ENCODE measurements at regions not wholly inside any gene's neighbourhood (a gene's known extent, or its start where the extent isn't known, plus 50 kb on each side); places are given as distances from the start of the nearest gene placed in this dataset.

- TF ChIP-seq, protein P1, sequence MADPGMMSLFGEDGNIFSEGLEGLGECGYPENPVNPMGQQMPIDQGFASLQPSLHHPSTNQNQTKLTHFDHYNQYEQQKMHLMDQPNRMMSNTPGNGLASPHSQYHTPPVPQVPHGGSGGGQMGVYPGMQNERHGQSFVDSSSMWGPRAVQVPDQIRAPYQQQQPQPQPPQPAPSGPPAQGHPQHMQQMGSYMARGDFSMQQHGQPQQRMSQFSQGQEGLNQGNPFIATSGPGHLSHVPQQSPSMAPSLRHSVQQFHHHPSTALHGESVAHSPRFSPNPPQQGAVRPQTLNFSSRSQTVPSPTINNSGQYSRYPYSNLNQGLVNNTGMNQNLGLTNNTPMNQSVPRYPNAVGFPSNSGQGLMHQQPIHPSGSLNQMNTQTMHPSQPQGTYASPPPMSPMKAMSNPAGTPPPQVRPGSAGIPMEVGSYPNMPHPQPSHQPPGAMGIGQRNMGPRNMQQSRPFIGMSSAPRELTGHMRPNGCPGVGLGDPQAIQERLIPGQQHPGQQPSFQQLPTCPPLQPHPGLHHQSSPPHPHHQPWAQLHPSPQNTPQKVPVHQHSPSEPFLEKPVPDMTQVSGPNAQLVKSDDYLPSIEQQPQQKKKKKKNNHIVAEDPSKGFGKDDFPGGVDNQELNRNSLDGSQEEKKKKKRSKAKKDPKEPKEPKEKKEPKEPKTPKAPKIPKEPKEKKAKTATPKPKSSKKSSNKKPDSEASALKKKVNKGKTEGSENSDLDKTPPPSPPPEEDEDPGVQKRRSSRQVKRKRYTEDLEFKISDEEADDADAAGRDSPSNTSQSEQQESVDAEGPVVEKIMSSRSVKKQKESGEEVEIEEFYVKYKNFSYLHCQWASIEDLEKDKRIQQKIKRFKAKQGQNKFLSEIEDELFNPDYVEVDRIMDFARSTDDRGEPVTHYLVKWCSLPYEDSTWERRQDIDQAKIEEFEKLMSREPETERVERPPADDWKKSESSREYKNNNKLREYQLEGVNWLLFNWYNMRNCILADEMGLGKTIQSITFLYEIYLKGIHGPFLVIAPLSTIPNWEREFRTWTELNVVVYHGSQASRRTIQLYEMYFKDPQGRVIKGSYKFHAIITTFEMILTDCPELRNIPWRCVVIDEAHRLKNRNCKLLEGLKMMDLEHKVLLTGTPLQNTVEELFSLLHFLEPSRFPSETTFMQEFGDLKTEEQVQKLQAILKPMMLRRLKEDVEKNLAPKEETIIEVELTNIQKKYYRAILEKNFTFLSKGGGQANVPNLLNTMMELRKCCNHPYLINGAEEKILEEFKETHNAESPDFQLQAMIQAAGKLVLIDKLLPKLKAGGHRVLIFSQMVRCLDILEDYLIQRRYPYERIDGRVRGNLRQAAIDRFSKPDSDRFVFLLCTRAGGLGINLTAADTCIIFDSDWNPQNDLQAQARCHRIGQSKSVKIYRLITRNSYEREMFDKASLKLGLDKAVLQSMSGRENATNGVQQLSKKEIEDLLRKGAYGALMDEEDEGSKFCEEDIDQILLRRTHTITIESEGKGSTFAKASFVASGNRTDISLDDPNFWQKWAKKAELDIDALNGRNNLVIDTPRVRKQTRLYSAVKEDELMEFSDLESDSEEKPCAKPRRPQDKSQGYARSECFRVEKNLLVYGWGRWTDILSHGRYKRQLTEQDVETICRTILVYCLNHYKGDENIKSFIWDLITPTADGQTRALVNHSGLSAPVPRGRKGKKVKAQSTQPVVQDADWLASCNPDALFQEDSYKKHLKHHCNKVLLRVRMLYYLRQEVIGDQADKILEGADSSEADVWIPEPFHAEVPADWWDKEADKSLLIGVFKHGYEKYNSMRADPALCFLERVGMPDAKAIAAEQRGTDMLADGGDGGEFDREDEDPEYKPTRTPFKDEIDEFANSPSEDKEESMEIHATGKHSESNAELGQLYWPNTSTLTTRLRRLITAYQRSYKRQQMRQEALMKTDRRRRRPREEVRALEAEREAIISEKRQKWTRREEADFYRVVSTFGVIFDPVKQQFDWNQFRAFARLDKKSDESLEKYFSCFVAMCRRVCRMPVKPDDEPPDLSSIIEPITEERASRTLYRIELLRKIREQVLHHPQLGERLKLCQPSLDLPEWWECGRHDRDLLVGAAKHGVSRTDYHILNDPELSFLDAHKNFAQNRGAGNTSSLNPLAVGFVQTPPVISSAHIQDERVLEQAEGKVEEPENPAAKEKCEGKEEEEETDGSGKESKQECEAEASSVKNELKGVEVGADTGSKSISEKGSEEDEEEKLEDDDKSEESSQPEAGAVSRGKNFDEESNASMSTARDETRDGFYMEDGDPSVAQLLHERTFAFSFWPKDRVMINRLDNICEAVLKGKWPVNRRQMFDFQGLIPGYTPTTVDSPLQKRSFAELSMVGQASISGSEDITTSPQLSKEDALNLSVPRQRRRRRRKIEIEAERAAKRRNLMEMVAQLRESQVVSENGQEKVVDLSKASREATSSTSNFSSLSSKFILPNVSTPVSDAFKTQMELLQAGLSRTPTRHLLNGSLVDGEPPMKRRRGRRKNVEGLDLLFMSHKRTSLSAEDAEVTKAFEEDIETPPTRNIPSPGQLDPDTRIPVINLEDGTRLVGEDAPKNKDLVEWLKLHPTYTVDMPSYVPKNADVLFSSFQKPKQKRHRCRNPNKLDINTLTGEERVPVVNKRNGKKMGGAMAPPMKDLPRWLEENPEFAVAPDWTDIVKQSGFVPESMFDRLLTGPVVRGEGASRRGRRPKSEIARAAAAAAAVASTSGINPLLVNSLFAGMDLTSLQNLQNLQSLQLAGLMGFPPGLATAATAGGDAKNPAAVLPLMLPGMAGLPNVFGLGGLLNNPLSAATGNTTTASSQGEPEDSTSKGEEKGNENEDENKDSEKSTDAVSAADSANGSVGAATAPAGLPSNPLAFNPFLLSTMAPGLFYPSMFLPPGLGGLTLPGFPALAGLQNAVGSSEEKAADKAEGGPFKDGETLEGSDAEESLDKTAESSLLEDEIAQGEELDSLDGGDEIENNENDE (IDR thresholded peaks at IDR 0.05; ENCODE audit: insufficient replicate concordance, low read length): no peak
- TF ChIP-seq ZNF274 (IDR thresholded peaks at IDR 0.05; ENCODE audit: borderline replicate concordance, extremely low read depth, low read length) (no peak), SAP30 (IDR thresholded peaks at IDR 0.05; ENCODE audit: insufficient read depth, insufficient replicate concordance, low read length) (no peak), MAX (IDR thresholded peaks at IDR 0.05) (no peak), EP300 (IDR thresholded peaks at IDR 0.05; ENCODE audit: borderline replicate concordance in 1 of 2, low read depth in 2 of 2, low read length in 2 of 2) (no peak), BACH1 (IDR thresholded peaks at IDR 0.05; ENCODE audit: low read length) (no peak), HDAC6 (IDR thresholded peaks at IDR 0.05; ENCODE audit: low read depth, low read length) (no peak), TEAD4 (IDR thresholded peaks at IDR 0.05; ENCODE audit: low read depth, low read length) (no peak), KDM5A (IDR thresholded peaks at IDR 0.05; ENCODE audit: low read length) (no peak), TAF1 (IDR thresholded peaks at IDR 0.05; ENCODE audit: low read depth, low read length) (no peak), CHD2 (IDR thresholded peaks at IDR 0.05; ENCODE audit: low read length) (no peak), PHF8 (conservative IDR thresholded peaks at IDR 0.05; ENCODE audit: low read depth, low read length) (no peak), NRF1 (IDR thresholded peaks at IDR 0.05; ENCODE audit: low read depth, low read length) (no peak)
Measured at GRCh38 chr6:120058410-120058809, 708.8 kb upstream of the MAN1A1 start (continued).
